GM23338 (cell line): ENCODE measurements at regions not wholly inside any gene's neighbourhood (a gene's known extent, or its start where the extent isn't known, plus 50 kb on each side); places are given as distances from the start of the nearest gene placed in this dataset.

Experiments used
- ATAC-seq: fragments of 200-7000 bp; cut with Tn5 transposase; 3 replicates; pipeline ENCODE4 v1.9.1; 2020
- DNase-seq: peaks from one replicate; pipeline ENCODE4 v3.0.0-alpha.2; 2015; ENCODE audit warnings: low spot score
- H2AFZ ChIP-seq: fragments of 200-600 bp; sonication (generic); 2 replicates; pipeline ENCODE4 v1.8.0; 2016; ENCODE audit warnings: antibody characterized with exemption, mild to moderate bottlenecking, moderate library complexity
- H3F3A ChIP-seq: fragments of 200-600 bp; sonication (generic); replicated peaks from 2 replicates; pipeline ENCODE4 v1.8.0; 2017; ENCODE audit warnings: antibody characterized with exemption, mixed run types, low read depth
- H3K27ac ChIP-seq: fragments of 200-600 bp; sonication (generic); 2 replicates; pipeline ENCODE4 v1.6.1; 2016; ENCODE audit warnings: low read depth
- H3K27me3 ChIP-seq: fragments of 200-600 bp; sonication (generic); 2 replicates; pipeline ENCODE4 v1.8.0; 2016; ENCODE audit warnings: mild to moderate bottlenecking, mixed run types, moderate library complexity; ENCODE audit not compliant: insufficient read depth
- H3K36me3 ChIP-seq: fragments of 200-600 bp; sonication (generic); 2 replicates; pipeline ENCODE4 v1.8.0; 2016; ENCODE audit warnings: mild to moderate bottlenecking; ENCODE audit not compliant: insufficient read depth
- H3K4me1 ChIP-seq: fragments of 200-600 bp; sonication (generic); 2 replicates; pipeline ENCODE4 v1.8.0; 2016; ENCODE audit warnings: mild to moderate bottlenecking, moderate library complexity; ENCODE audit not compliant: insufficient read depth
- H3K4me2 ChIP-seq: fragments of 200-600 bp; sonication (generic); 2 replicates; pipeline ENCODE4 v1.7.1; 2017; ENCODE audit warnings: mixed run types
- H3K4me3 ChIP-seq: fragments of 200-600 bp; sonication (generic); 2 replicates; pipeline ENCODE4 v1.6.1; 2016; ENCODE audit warnings: mixed run types
- H3K79me2 ChIP-seq: fragments of 200-600 bp; sonication (generic); replicated peaks from 2 replicates; pipeline ENCODE4 v1.8.0; 2017; ENCODE audit warnings: mild to moderate bottlenecking; ENCODE audit not compliant: insufficient read depth
- H3K9me2 ChIP-seq: fragments of 200-600 bp; sonication (generic); 2 replicates; pipeline ENCODE4 v1.8.0; 2017; ENCODE audit not compliant: insufficient read depth
- H4K20me1 ChIP-seq: fragments of 200-600 bp; sonication (generic); replicated peaks from 2 replicates; pipeline ENCODE4 v1.8.0; 2017; ENCODE audit warnings: mild to moderate bottlenecking; ENCODE audit not compliant: insufficient read depth
- H3K27ac Mint-ChIP-seq: 2 replicates; pipeline ENCODE4 v1.8.0; 2020; ENCODE audit warnings: inconsistent platforms, mild to moderate bottlenecking, moderate library complexity, mixed read lengths
- H3K27me3 Mint-ChIP-seq: 3 replicates; pipeline ENCODE4 v1.8.0; 2022; ENCODE audit warnings: low read depth, mild to moderate bottlenecking, moderate library complexity, mixed read lengths, inconsistent platforms; ENCODE audit not compliant: insufficient read depth, poor library complexity
- H3K36me3 Mint-ChIP-seq: 3 replicates; pipeline ENCODE4 v1.8.0; 2021; ENCODE audit warnings: low read depth, mild to moderate bottlenecking, inconsistent platforms, moderate library complexity, mixed read lengths
- H3K4me1 Mint-ChIP-seq: 3 replicates; pipeline ENCODE4 v1.8.0; 2020; ENCODE audit warnings: mild to moderate bottlenecking, inconsistent platforms, mixed read lengths
- H3K4me3 Mint-ChIP-seq: 3 replicates; pipeline ENCODE4 v1.8.0; 2021; ENCODE audit warnings: moderate library complexity, mild to moderate bottlenecking, inconsistent platforms, mixed read lengths
- H3K9me3 Mint-ChIP-seq: 3 replicates; pipeline ENCODE4 v1.8.0; 2020; ENCODE audit warnings: moderate library complexity, mild to moderate bottlenecking, inconsistent platforms, mixed read lengths
- JUNB ChIP-seq: IDR thresholded peaks from one replicate; pipeline ENCODE4 v1.6.1; 2016; ENCODE audit warnings: antibody characterized with exemption; ENCODE audit not compliant: unreplicated experiment
- NANOG ChIP-seq: IDR thresholded peaks from 2 replicates; pipeline ENCODE4 v1.6.1; 2016; ENCODE audit warnings: antibody characterized with exemption, borderline replicate concordance
- POLR2AphosphoS5 ChIP-seq: IDR thresholded peaks from 2 replicates; pipeline ENCODE4 v1.6.1; 2016; ENCODE audit warnings: antibody characterized with exemption, low read depth
- ZNF114 ChIP-seq: fragments of 250-450 bp; sonication (Bioruptor Pico); IDR thresholded peaks from 2 replicates; pipeline ENCODE4 v1.5.0; 2020; ENCODE audit warnings: mild to moderate bottlenecking, moderate library complexity
- TF ChIP-seq, protein P1 (sequence below): fragments of 250-450 bp; sonication (Bioruptor Pico); IDR thresholded peaks from 2 replicates; pipeline ENCODE4 v1.5.0; 2020; ENCODE audit warnings: mild to moderate bottlenecking, moderate library complexity
- TF ChIP-seq, protein P2 (sequence below): IDR thresholded peaks from 2 replicates; pipeline ENCODE4 v1.6.1; 2016; ENCODE audit warnings: antibody characterized with exemption
- TF ChIP-seq, protein P3 (sequence below): IDR thresholded peaks from one replicate; pipeline ENCODE4 v1.6.1; 2018; ENCODE audit warnings: antibody characterized with exemption; ENCODE audit not compliant: unreplicated experiment
- TF ChIP-seq, protein P4 (sequence below), 2 experiments: fragments of 200-600 bp in 1 of 2; sonication (generic) in 1 of 2; conservative IDR thresholded peaks; 2 replicates each; pipeline versions ENCODE4 v1.5.1 to v1.6.1; 2016 to 2017; ENCODE audit warnings: antibody characterized with exemption in 2 of 2, low read depth in 2 of 2, mild to moderate bottlenecking in 2 of 2, moderate library complexity in 1 of 2

DNA sequence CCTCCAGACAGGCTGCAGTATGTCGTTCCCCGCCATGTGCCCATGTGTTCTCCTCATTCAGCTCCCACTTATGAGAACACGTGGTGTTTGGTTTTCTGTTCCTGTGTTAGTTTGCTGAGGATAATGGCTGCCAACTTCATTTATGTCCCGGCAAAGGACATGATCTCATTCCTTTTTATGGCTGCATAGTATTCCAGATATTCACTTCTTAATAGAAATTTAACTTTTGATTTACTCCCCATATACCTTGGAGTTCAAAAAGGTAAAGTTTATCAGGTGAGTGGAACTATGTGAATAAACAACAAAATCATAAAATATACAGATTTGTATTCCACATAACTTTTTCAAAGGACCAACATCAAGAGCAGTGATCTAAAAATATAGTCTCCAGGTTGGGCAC, 372.6 kb downstream of the STK39 start:
- H3K4me2 ChIP-seq: no peak overlapping the region
- no peak overlapping the region for H3K27ac ChIP-seq
- DNase-seq: no peak
- TF ChIP-seq NANOG (no peak), ZNF114 (no peak), JUNB (no peak), POLR2AphosphoS5 (no peak)
- TF ChIP-seq, protein P1, sequence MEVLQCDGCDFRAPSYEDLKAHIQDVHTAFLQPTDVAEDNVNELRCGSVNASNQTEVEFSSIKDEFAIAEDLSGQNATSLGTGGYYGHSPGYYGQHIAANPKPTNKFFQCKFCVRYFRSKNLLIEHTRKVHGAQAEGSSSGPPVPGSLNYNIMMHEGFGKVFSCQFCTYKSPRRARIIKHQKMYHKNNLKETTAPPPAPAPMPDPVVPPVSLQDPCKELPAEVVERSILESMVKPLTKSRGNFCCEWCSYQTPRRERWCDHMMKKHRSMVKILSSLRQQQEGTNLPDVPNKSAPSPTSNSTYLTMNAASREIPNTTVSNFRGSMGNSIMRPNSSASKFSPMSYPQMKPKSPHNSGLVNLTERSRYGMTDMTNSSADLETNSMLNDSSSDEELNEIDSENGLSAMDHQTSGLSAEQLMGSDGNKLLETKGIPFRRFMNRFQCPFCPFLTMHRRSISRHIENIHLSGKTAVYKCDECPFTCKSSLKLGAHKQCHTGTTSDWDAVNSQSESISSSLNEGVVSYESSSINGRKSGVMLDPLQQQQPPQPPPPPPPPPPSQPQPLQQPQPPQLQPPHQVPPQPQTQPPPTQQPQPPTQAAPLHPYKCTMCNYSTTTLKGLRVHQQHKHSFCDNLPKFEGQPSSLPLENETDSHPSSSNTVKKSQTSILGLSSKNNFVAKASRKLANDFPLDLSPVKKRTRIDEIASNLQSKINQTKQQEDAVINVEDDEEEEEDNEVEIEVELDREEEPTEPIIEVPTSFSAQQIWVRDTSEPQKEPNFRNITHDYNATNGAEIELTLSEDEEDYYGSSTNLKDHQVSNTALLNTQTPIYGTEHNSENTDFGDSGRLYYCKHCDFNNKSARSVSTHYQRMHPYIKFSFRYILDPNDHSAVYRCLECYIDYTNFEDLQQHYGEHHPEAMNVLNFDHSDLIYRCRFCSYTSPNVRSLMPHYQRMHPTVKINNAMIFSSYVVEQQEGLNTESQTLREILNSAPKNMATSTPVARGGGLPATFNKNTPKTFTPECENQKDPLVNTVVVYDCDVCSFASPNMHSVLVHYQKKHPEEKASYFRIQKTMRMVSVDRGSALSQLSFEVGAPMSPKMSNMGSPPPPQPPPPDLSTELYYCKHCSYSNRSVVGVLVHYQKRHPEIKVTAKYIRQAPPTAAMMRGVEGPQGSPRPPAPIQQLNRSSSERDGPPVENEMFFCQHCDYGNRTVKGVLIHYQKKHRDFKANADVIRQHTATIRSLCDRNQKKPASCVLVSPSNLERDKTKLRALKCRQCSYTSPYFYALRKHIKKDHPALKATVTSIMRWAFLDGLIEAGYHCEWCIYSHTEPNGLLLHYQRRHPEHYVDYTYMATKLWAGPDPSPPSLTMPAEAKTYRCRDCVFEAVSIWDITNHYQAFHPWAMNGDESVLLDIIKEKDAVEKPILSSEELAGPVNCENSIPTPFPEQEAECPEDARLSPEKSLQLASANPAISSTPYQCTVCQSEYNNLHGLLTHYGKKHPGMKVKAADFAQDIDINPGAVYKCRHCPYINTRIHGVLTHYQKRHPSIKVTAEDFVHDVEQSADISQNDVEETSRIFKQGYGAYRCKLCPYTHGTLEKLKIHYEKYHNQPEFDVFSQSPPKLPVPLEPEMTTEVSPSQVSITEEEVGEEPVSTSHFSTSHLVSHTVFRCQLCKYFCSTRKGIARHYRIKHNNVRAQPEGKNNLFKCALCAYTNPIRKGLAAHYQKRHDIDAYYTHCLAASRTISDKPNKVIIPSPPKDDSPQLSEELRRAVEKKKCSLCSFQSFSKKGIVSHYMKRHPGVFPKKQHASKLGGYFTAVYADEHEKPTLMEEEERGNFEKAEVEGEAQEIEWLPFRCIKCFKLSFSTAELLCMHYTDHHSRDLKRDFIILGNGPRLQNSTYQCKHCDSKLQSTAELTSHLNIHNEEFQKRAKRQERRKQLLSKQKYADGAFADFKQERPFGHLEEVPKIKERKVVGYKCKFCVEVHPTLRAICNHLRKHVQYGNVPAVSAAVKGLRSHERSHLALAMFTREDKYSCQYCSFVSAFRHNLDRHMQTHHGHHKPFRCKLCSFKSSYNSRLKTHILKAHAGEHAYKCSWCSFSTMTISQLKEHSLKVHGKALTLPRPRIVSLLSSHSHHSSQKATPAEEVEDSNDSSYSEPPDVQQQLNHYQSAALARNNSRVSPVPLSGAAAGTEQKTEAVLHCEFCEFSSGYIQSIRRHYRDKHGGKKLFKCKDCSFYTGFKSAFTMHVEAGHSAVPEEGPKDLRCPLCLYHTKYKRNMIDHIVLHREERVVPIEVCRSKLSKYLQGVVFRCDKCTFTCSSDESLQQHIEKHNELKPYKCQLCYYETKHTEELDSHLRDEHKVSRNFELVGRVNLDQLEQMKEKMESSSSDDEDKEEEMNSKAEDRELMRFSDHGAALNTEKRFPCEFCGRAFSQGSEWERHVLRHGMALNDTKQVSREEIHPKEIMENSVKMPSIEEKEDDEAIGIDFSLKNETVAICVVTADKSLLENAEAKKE (CRISPR knock-in tag): no peak
- TF ChIP-seq, protein P2, sequence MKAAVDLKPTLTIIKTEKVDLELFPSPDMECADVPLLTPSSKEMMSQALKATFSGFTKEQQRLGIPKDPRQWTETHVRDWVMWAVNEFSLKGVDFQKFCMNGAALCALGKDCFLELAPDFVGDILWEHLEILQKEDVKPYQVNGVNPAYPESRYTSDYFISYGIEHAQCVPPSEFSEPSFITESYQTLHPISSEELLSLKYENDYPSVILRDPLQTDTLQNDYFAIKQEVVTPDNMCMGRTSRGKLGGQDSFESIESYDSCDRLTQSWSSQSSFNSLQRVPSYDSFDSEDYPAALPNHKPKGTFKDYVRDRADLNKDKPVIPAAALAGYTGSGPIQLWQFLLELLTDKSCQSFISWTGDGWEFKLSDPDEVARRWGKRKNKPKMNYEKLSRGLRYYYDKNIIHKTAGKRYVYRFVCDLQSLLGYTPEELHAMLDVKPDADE: no peak
- TF ChIP-seq, protein P3, sequence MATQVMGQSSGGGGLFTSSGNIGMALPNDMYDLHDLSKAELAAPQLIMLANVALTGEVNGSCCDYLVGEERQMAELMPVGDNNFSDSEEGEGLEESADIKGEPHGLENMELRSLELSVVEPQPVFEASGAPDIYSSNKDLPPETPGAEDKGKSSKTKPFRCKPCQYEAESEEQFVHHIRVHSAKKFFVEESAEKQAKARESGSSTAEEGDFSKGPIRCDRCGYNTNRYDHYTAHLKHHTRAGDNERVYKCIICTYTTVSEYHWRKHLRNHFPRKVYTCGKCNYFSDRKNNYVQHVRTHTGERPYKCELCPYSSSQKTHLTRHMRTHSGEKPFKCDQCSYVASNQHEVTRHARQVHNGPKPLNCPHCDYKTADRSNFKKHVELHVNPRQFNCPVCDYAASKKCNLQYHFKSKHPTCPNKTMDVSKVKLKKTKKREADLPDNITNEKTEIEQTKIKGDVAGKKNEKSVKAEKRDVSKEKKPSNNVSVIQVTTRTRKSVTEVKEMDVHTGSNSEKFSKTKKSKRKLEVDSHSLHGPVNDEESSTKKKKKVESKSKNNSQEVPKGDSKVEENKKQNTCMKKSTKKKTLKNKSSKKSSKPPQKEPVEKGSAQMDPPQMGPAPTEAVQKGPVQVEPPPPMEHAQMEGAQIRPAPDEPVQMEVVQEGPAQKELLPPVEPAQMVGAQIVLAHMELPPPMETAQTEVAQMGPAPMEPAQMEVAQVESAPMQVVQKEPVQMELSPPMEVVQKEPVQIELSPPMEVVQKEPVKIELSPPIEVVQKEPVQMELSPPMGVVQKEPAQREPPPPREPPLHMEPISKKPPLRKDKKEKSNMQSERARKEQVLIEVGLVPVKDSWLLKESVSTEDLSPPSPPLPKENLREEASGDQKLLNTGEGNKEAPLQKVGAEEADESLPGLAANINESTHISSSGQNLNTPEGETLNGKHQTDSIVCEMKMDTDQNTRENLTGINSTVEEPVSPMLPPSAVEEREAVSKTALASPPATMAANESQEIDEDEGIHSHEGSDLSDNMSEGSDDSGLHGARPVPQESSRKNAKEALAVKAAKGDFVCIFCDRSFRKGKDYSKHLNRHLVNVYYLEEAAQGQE: no peak
- TF ChIP-seq, protein P4, sequence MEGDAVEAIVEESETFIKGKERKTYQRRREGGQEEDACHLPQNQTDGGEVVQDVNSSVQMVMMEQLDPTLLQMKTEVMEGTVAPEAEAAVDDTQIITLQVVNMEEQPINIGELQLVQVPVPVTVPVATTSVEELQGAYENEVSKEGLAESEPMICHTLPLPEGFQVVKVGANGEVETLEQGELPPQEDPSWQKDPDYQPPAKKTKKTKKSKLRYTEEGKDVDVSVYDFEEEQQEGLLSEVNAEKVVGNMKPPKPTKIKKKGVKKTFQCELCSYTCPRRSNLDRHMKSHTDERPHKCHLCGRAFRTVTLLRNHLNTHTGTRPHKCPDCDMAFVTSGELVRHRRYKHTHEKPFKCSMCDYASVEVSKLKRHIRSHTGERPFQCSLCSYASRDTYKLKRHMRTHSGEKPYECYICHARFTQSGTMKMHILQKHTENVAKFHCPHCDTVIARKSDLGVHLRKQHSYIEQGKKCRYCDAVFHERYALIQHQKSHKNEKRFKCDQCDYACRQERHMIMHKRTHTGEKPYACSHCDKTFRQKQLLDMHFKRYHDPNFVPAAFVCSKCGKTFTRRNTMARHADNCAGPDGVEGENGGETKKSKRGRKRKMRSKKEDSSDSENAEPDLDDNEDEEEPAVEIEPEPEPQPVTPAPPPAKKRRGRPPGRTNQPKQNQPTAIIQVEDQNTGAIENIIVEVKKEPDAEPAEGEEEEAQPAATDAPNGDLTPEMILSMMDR (conservative IDR thresholded peaks at IDR 0.05; ENCODE audit: low read depth in 2 of 2): no peak
- peaks cover 12% of the 10 kb centered on the region for H3K36me3 Mint-ChIP-seq
- 0 out of 2 replicates have a peak, but pooled peaks cover 14% of the 10 kb centered on the region for H3K4me1 ChIP-seq
- no peaks in the 10 kb centered on the region for H3K27me3 Mint-ChIP-seq
- no peaks in the 10 kb centered on the region for H4K20me1 ChIP-seq
- no peak overlapping the region for H3K4me3 ChIP-seq
- H3K9me2 ChIP-seq: no peaks in the 10 kb centered on the region
- no peaks in the 10 kb centered on the region; the same call in 1 of the 2 replicates for H3F3A ChIP-seq
- no peak for ATAC-seq
- no peaks in the 10 kb centered on the region for H3K79me2 ChIP-seq
- H3K27ac Mint-ChIP-seq: no peak overlapping the region
- no peak overlapping the region for H3K4me3 Mint-ChIP-seq
- H2AFZ ChIP-seq: no peak overlapping the region
- peaks cover 2% of the 10 kb centered on the region; the same call in 1 of the 3 replicates for H3K4me1 Mint-ChIP-seq
- no peaks in the 10 kb centered on the region for H3K27me3 ChIP-seq
- 0 out of 2 replicates have a peak, but pooled peaks cover under 1% of the 10 kb centered on the region for H3K36me3 ChIP-seq
- H3K9me3 Mint-ChIP-seq: no peaks in the 10 kb centered on the region
